H1 (cell line): ENCODE measurements at regions not wholly inside any gene's neighbourhood (a gene's known extent, or its start where the extent isn't known, plus 50 kb on each side); places are given as distances from the start of the nearest gene placed in this dataset.

Experiments
- CTCF ChIA-PET: fragments of 300-600 bp; sonication (Branson Sonifier 250); formaldehyde crosslinking; loops from one replicate; lab custom pipeline; 2021; ENCODE audit not compliant: partially characterized antibody; lab: Charles Lee
- POLR2A ChIA-PET: fragments of 300-600 bp; sonication (Branson Sonifier 250); formaldehyde crosslinking; loops from one replicate; lab custom pipeline; 2021; ENCODE audit warnings: inconsistent platforms; ENCODE audit not compliant: partially characterized antibody; lab: Charles Lee
- DNase-seq, 2 experiments: peaks; one replicate each; pipeline versions ENCODE4 v3.0.0 to v3.0.0-alpha.2; 2010 to 2022; ENCODE audit warnings: low spot score in 2 of 2, low read depth in 1 of 2, mixed read lengths in 1 of 2
- FAIRE-seq: peaks from 2 replicates; lab custom pipeline; 2011; peaks lifted over from hg19 to GRCh38; lab: Jason Lieb, UNC
- H2AFZ ChIP-seq: 2 replicates; pipeline ENCODE4 v1.8.1; 2012; ENCODE audit warnings: low read length, inconsistent platforms
- H2AK5ac ChIP-seq: 2 replicates; pipeline ENCODE4 v1.6.1; 2013; ENCODE audit warnings: low read depth, low read length
- H2BK120ac ChIP-seq: replicated peaks from 2 replicates; pipeline ENCODE3; 2013; ENCODE audit warnings: low read depth, low read length, inconsistent platforms
- H2BK12ac ChIP-seq: 2 replicates; pipeline ENCODE4 v1.6.1; 2013; ENCODE audit warnings: low read depth, low read length
- H2BK15ac ChIP-seq: 2 replicates; pipeline ENCODE4 v1.6.1; 2013; ENCODE audit warnings: low read length
- H2BK20ac ChIP-seq: 2 replicates; pipeline ENCODE4 v1.6.1; 2013; ENCODE audit warnings: low read length
- H2BK5ac ChIP-seq: 2 replicates; pipeline ENCODE4 v1.6.1; 2013; ENCODE audit warnings: low read depth, low read length
- H3K14ac ChIP-seq: 2 replicates; pipeline ENCODE4 v1.6.1; 2013; ENCODE audit warnings: inconsistent platforms; ENCODE audit not compliant: insufficient read length
- H3K18ac ChIP-seq: 2 replicates; pipeline ENCODE4 v1.6.1; 2013; ENCODE audit warnings: low read length; ENCODE audit errors: extremely low read depth
- H3K23ac ChIP-seq: 2 replicates; pipeline ENCODE4 v1.6.1; 2013; ENCODE audit warnings: inconsistent platforms; ENCODE audit not compliant: insufficient read length
- H3K23me2 ChIP-seq: 2 replicates; pipeline ENCODE4 v1.6.1; 2013; ENCODE audit warnings: low read depth, low read length
- H3K27ac ChIP-seq: 2 replicates; pipeline ENCODE4 v1.6.1; 2011; ENCODE audit warnings: low read depth, low read length, inconsistent platforms
- H3K27me3 ChIP-seq, 4 experiments: replicated peaks in 1 of 4; 1 replicate in 1 of 4; 2 replicates in 3 of 4; pipeline versions ENCODE4 v1.6.1 to v1.8.1; 2011 to 2013; ENCODE audit warnings: low read length in 3 of 4, mild to moderate bottlenecking in 3 of 4, inconsistent platforms in 2 of 4, mixed read lengths in 2 of 4, moderate library complexity in 1 of 4; ENCODE audit not compliant: control insufficient read depth in 3 of 4, insufficient read depth in 3 of 4; ENCODE audit errors: extremely low read depth in 1 of 4
- H3K36me3 ChIP-seq, 4 experiments: 2 replicates each; pipeline versions ENCODE4 v1.6.1 to v1.8.1; 2011 to 2013; ENCODE audit warnings: mild to moderate bottlenecking in 4 of 4, low read length in 3 of 4, moderate library complexity in 2 of 4, control low read depth in 1 of 4, inconsistent platforms in 1 of 4; ENCODE audit not compliant: insufficient read depth in 4 of 4, control insufficient read depth in 2 of 4
- H3K4ac ChIP-seq: replicated peaks from 2 replicates; pipeline ENCODE3; 2013; ENCODE audit warnings: low read length, low read depth, mixed read lengths, inconsistent platforms; ENCODE audit not compliant: insufficient read length
- H3K4me1 ChIP-seq, 4 experiments: replicated peaks in 1 of 4; 1 replicate in 1 of 4; 2 replicates in 3 of 4; pipeline versions ENCODE4 v1.6.1 to v1.8.1; 2011 to 2013; ENCODE audit warnings: low read length in 3 of 4, inconsistent platforms in 2 of 4, mixed read lengths in 1 of 4; ENCODE audit not compliant: insufficient read depth in 4 of 4, control insufficient read depth in 3 of 4
- H3K4me2 ChIP-seq, 2 experiments: 2 replicates each; pipeline versions ENCODE4 v1.6.1 to v1.8.1; 2011 to 2013; ENCODE audit warnings: low read depth in 2 of 2, low read length in 2 of 2, control low read depth in 1 of 2, inconsistent platforms in 1 of 2, mild to moderate bottlenecking in 1 of 2; ENCODE audit not compliant: insufficient read depth in 1 of 2
- H3K4me3 ChIP-seq, 4 experiments: fragments of 200-600, 300-600 bp in 1 of 4; sonication (generic), shearing (Covaris generic), sonication (Bioruptor Twin) in 1 of 4; 2 replicates each; pipeline versions ENCODE4 v1.5.1 to v1.8.1; 2011 to 2016; ENCODE audit warnings: low read length in 4 of 4, low read depth in 3 of 4, control low read depth in 2 of 4, inconsistent platforms in 2 of 4, mild to moderate bottlenecking in 2 of 4, mixed read lengths in 1 of 4, moderate library complexity in 1 of 4; ENCODE audit not compliant: insufficient read depth in 2 of 4; ENCODE audit errors: extremely low read depth in 1 of 4
- H3K56ac ChIP-seq: replicated peaks from 2 replicates; pipeline ENCODE3; 2013; ENCODE audit warnings: low read depth, mild to moderate bottlenecking, mixed read lengths, low read length, inconsistent platforms; ENCODE audit not compliant: insufficient read length
- H3K79me1 ChIP-seq: 2 replicates; pipeline ENCODE4 v1.6.1; 2013; ENCODE audit warnings: low read depth, low read length, control low read depth
- H3K79me2 ChIP-seq, 2 experiments: 2 replicates each; pipeline versions ENCODE4 v1.6.1 to v1.8.1; 2012 to 2013; ENCODE audit warnings: low read length in 2 of 2, mild to moderate bottlenecking in 2 of 2, inconsistent platforms in 1 of 2; ENCODE audit not compliant: insufficient read depth in 2 of 2, control insufficient read depth in 1 of 2
- H3K9ac ChIP-seq, 4 experiments: replicated peaks in 1 of 4; 1 replicate in 1 of 4; 2 replicates in 3 of 4; pipeline versions ENCODE4 v1.6.1 to v1.8.1; 2011 to 2013; ENCODE audit warnings: low read depth in 3 of 4, low read length in 3 of 4, control low read depth in 2 of 4, mild to moderate bottlenecking in 2 of 4, moderate library complexity in 2 of 4, inconsistent platforms in 1 of 4; ENCODE audit errors: extremely low read depth in 1 of 4
- H3K9me3 ChIP-seq, 2 experiments: 2 replicates each; pipeline versions ENCODE4 v1.6.1 to v1.8.1; 2012 to 2013; ENCODE audit warnings: mild to moderate bottlenecking in 2 of 2, moderate library complexity in 2 of 2, control low read depth in 1 of 2, inconsistent platforms in 1 of 2, low read depth in 1 of 2, low read length in 1 of 2, mixed read lengths in 1 of 2; ENCODE audit not compliant: insufficient read depth in 2 of 2
- H4K20me1 ChIP-seq, 2 experiments: replicated peaks in 1 of 2; 2 replicates each; pipeline versions ENCODE3 to v1.8.1; 2011 to 2013; ENCODE audit warnings: inconsistent platforms in 2 of 2, low read length in 2 of 2, mild to moderate bottlenecking in 1 of 2; ENCODE audit not compliant: insufficient read depth in 2 of 2, control insufficient read depth in 1 of 2
- H4K5ac ChIP-seq: 2 replicates; pipeline ENCODE4 v1.6.1; 2013; ENCODE audit warnings: low read length, low read depth, mixed read lengths, inconsistent platforms; ENCODE audit not compliant: insufficient read length
- H4K8ac ChIP-seq: 2 replicates; pipeline ENCODE4 v1.8.0; 2013; ENCODE audit warnings: mild to moderate bottlenecking, moderate library complexity, low read length, inconsistent platforms; ENCODE audit not compliant: insufficient read depth; ENCODE audit errors: extremely low read depth
- H4K91ac ChIP-seq: replicated peaks from 2 replicates; pipeline ENCODE3; 2013; ENCODE audit warnings: low read length, mixed read lengths, inconsistent platforms; ENCODE audit not compliant: insufficient read length
- KDM1A ChIP-seq: fragments of 200-600, 300-600 bp; sonication (generic); IDR thresholded peaks from 2 replicates; pipeline ENCODE4 v1.7.1; 2016; ENCODE audit warnings: mild to moderate bottlenecking, low read length, borderline replicate concordance
- KDM5A ChIP-seq: fragments of 200-600 bp; IDR thresholded peaks from 2 replicates; pipeline ENCODE4 v1.7.1; 2012; ENCODE audit warnings: mild to moderate bottlenecking, low read length, inconsistent platforms, mixed read lengths
- TCF12 ChIP-seq: IDR thresholded peaks from 2 replicates; pipeline ENCODE4 v1.6.1; 2011; ENCODE audit warnings: low read depth, mild to moderate bottlenecking, low read length
- WGBS, 2 experiments: shearing (Covaris generic) in 1 of 2; methylation state at CpG; one replicate each; pipeline versions ENCODE4 v1.1.6 to v1.1.7; 2013 to 2015; ENCODE audit warnings: low lambda C conversion rate in 2 of 2, mixed read lengths in 2 of 2, inconsistent platforms in 1 of 2, low coverage in 1 of 2, missing lambda C conversion rate in 1 of 2; ENCODE audit not compliant: insufficient replicate concordance in 2 of 2, insufficient coverage in 1 of 2, insufficient read length in 1 of 2; ENCODE audit errors: extremely low coverage in 1 of 2, missing lambda C conversion rate in 1 of 2; 5-methylcytosine and 5-hydroxymethylcytosine counted together

GRCh38 chr17:79405823-79406222 is 205.0 kb downstream of the RBFOX3 start:
- ChIA-PET POLR2A (no interaction called here), CTCF (interaction anchor here (0.6 to 4.3 kb wide), 6 partner anchors 11 to 418 kb away, joined by 3 to 27 read pairs (median 4); no protein-coding TSS in a partner anchor)
- no peak for DNase-seq
- no peak overlapping the region for H2BK20ac ChIP-seq
- H3K14ac ChIP-seq, result no peak overlapping the region
- no peaks in the 10 kb centered on the region for H3K36me3 ChIP-seq
- H3K27ac ChIP-seq, result no peak overlapping the region
- H3K23ac ChIP-seq, result no peak overlapping the region
- no peak overlapping the region for H4K91ac ChIP-seq
- H3K4me2 ChIP-seq, result no peak overlapping the region
- no peak overlapping the region for H3K18ac ChIP-seq
- H3K9me3 ChIP-seq, result no peaks in the 10 kb centered on the region
- H4K8ac ChIP-seq, result no peak overlapping the region
- 91% methylated on average over 1 of the region's 1 CpG; no CpG with 5 or more reads in 1 of the 2 experiments for WGBS, 2 experiments
- H4K20me1 ChIP-seq, result no peaks in the 10 kb centered on the region
- H2BK5ac ChIP-seq, result no peak overlapping the region
- no peak overlapping the region for H4K5ac ChIP-seq
- no peak overlapping the region for H2BK120ac ChIP-seq
- no peak overlapping the region for H2BK12ac ChIP-seq
- H2BK15ac ChIP-seq, result no peak overlapping the region
- H3K4me3 ChIP-seq, result no peak overlapping the region
- H3K4ac ChIP-seq, result no peak overlapping the region
- FAIRE-seq, result no peak
- H2AK5ac ChIP-seq, result no peak overlapping the region
- no peaks in the 10 kb centered on the region for H3K79me1 ChIP-seq
- 0 out of 2 replicates have a peak, but pooled peaks cover 2% of the 10 kb centered on the region for H3K23me2 ChIP-seq
- TF ChIP-seq KDM5A (no peak), TCF12 (no peak), KDM1A (peak; percentile 48; the same call in 1 of the 2 replicates)
- peaks cover 0 to 9% (median 3%) of the 10 kb centered on the region in 4 experiments; a peak in 6 of 7 replicates for H3K4me1 ChIP-seq
- no peaks in the 10 kb centered on the region for H3K79me2 ChIP-seq
- H2AFZ ChIP-seq, result no peak overlapping the region
- peaks cover 0 to 7% (median 4%) of the 10 kb centered on the region in 4 experiments; a peak in 6 of 7 replicates for H3K27me3 ChIP-seq
- no peak overlapping the region for H3K56ac ChIP-seq
- no peak overlapping the region for H3K9ac ChIP-seq
